ENCODE measurements at regions not wholly inside any gene's neighbourhood (a gene's known extent, or its start where the extent isn't known, plus 50 kb on each side); places are given as distances from the start of the nearest gene placed in this dataset.

DNA sequence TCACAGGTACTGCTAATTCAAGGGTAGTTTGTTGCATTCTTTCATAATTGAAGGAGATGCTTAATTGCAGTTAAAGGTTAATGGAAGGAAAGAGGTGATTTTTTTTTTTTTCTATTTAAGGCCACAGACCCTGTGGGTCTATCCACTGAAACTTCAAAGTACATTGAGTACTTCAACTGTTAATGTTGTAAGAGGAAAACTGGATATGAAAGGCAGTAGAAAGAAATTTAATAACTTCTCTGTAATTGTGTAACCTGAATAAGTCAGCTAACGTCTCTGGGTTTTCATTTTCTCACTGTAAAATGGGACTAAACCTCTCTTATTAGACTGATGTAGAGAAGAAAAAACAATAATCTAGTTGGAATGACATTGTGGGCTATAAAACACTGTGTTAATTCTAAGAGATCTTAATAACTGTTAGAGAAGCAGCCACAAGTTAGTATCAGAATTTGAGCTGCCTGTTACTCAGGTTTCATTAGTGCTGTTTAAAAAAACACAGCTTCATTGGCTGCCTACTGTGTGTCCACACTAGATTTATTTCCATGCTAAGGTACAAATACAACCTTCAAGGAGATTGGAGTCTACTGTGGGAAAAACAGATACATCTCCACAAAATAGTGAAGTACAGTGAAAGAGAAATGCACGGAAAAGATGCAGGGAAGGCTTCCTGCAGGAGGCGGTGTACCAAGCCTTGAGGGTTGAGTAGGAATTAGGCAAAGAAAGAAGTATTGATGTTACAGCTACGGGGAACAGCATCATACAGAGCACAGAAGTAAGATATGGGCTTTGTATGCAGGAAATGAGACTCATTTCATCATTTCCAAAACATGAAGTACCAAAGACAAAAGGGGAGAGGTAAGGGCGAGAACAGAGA, 483.6 kb downstream of the TAFA4 start:
- TF ChIP-seq, protein P1, sequence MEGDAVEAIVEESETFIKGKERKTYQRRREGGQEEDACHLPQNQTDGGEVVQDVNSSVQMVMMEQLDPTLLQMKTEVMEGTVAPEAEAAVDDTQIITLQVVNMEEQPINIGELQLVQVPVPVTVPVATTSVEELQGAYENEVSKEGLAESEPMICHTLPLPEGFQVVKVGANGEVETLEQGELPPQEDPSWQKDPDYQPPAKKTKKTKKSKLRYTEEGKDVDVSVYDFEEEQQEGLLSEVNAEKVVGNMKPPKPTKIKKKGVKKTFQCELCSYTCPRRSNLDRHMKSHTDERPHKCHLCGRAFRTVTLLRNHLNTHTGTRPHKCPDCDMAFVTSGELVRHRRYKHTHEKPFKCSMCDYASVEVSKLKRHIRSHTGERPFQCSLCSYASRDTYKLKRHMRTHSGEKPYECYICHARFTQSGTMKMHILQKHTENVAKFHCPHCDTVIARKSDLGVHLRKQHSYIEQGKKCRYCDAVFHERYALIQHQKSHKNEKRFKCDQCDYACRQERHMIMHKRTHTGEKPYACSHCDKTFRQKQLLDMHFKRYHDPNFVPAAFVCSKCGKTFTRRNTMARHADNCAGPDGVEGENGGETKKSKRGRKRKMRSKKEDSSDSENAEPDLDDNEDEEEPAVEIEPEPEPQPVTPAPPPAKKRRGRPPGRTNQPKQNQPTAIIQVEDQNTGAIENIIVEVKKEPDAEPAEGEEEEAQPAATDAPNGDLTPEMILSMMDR (IDR thresholded peaks at IDR 0.05 in 8 of 11, conservative IDR thresholded peaks at IDR 0.05 in 3 of 11), result no peak
- TF ChIP-seq POLR2A (IDR thresholded peaks at IDR 0.05) (no peak), POLR2AphosphoS5 (IDR thresholded peaks at IDR 0.05) (no peak)
